Endothelial cell of umbilical vein (primary cell): ENCODE measurements at regions not wholly inside any gene's neighbourhood (a gene's known extent, or its start where the extent isn't known, plus 50 kb on each side); places are given as distances from the start of the nearest gene placed in this dataset.

Source experiments
- BruUV-seq: library from RNA; stranded (reverse); fragments of 400-500 nt; replicated peaks from 2 replicates; lab custom pipeline; 2021; lab: Mats Ljungman, UMichigan
- CTCF ChIA-PET: fragments of 300-600, 350-600 bp; sonication (Branson Sonifier 250); formaldehyde crosslinking; loops from one replicate; lab custom pipeline; 2021; ENCODE audit warnings: antibody characterized with exemption, inconsistent platforms; lab: Charles Lee
- POLR2A ChIA-PET: fragments of 300-600, 350-600 bp; sonication (Branson Sonifier 250); formaldehyde crosslinking; loops from one replicate; lab custom pipeline; 2021; ENCODE audit warnings: antibody characterized with exemption, inconsistent platforms; lab: Charles Lee
- DNase-seq: peaks from one replicate; pipeline ENCODE4 v3.0.0-alpha.2; 2011; ENCODE audit warnings: low read depth, low spot score
- FAIRE-seq: peaks from 2 replicates; lab custom pipeline; 2011; peaks lifted over from hg19 to GRCh38; lab: Jason Lieb, UNC
- H2AFZ ChIP-seq: 2 replicates; pipeline ENCODE4 v1.6.0; 2012; ENCODE audit warnings: low read depth, low read length, control low read depth, inconsistent platforms
- H3K27ac ChIP-seq: 2 replicates; pipeline ENCODE4 v1.5.1; 2011; ENCODE audit warnings: low read depth, mild to moderate bottlenecking, control low read depth, low read length, moderate library complexity; ENCODE audit not compliant: insufficient read depth
- H3K27me3 ChIP-seq, 2 experiments: 2 replicates each; pipeline versions ENCODE4 v1.6.0 to v1.6.1; 2011; ENCODE audit warnings: low read length in 2 of 2, mixed read lengths in 1 of 2; ENCODE audit not compliant: control insufficient read depth in 2 of 2, insufficient read depth in 2 of 2
- H3K36me3 ChIP-seq, 2 experiments: 2 replicates in 1 of 2; 3 replicates in 1 of 2; pipeline ENCODE4 v1.5.1; 2011; ENCODE audit warnings: low read length in 2 of 2, mild to moderate bottlenecking in 1 of 2, moderate library complexity in 1 of 2; ENCODE audit not compliant: control insufficient read depth in 2 of 2, insufficient read depth in 2 of 2; ENCODE audit errors: extremely low read depth in 1 of 2
- H3K4me1 ChIP-seq: 3 replicates; pipeline ENCODE4 v1.5.1; 2011; ENCODE audit warnings: mild to moderate bottlenecking, low read length; ENCODE audit not compliant: control insufficient read depth, insufficient read depth; ENCODE audit errors: extremely low read depth
- H3K4me2 ChIP-seq: 2 replicates; pipeline ENCODE4 v1.6.1; 2011; ENCODE audit warnings: low read length, control low read depth, mixed read lengths; ENCODE audit not compliant: insufficient read depth
- H3K4me3 ChIP-seq, 3 experiments: fragments of 200-600 bp in 1 of 3; sonication (generic), shearing (Covaris generic) in 1 of 3; replicated peaks in 1 of 3; 2 replicates each; pipeline ENCODE4 v1.5.1; 2011 to 2016; ENCODE audit warnings: control low read depth in 3 of 3, low read length in 3 of 3, mild to moderate bottlenecking in 2 of 3, inconsistent platforms in 1 of 3, low read depth in 1 of 3, moderate library complexity in 1 of 3; ENCODE audit not compliant: insufficient read depth in 1 of 3
- H3K79me2 ChIP-seq: 2 replicates; pipeline ENCODE4 v1.6.0; 2012; ENCODE audit warnings: low read length, inconsistent platforms; ENCODE audit not compliant: control insufficient read depth, insufficient read depth
- H3K9ac ChIP-seq: replicated peaks from 2 replicates; pipeline ENCODE3; 2011; ENCODE audit warnings: low read length, control low read depth; ENCODE audit not compliant: insufficient read depth; ENCODE audit errors: extremely low read depth
- H3K9me1 ChIP-seq: replicated peaks from 3 replicates; pipeline ENCODE4 v1.6.0; 2011; ENCODE audit warnings: mild to moderate bottlenecking, low read length; ENCODE audit not compliant: control insufficient read depth, insufficient read depth; ENCODE audit errors: extremely low read depth
- H3K9me3 ChIP-seq: replicated peaks from 2 replicates; pipeline ENCODE4 v1.5.1; 2012; ENCODE audit warnings: low read length, inconsistent platforms; ENCODE audit not compliant: control insufficient read depth, insufficient read depth
- H4K20me1 ChIP-seq: replicated peaks from 2 replicates; pipeline ENCODE3; 2011; ENCODE audit warnings: mild to moderate bottlenecking, low read length; ENCODE audit not compliant: control insufficient read depth, insufficient read depth; ENCODE audit errors: extremely low read depth
- CTCF ChIP-seq, 2 donors: IDR thresholded peaks; 1 replicate in 1 of 2; 2 replicates in 1 of 2; pipeline ENCODE4 v1.5.1; 2011; ENCODE audit warnings: low read length in 2 of 2, mild to moderate bottlenecking in 2 of 2, moderate library complexity in 2 of 2, control low read depth in 1 of 2, inconsistent platforms in 1 of 2, low read depth in 1 of 2; ENCODE audit not compliant: insufficient read depth in 1 of 2; ENCODE audit errors: extremely low read depth in 1 of 2
- EZH2 ChIP-seq: IDR thresholded peaks from 2 replicates; pipeline ENCODE4 v1.6.1; 2012; ENCODE audit warnings: borderline replicate concordance, low read depth, mild to moderate bottlenecking, moderate library complexity, low read length, inconsistent platforms; ENCODE audit not compliant: severe bottlenecking
- FOS ChIP-seq: IDR thresholded peaks from 2 replicates; pipeline ENCODE4 v1.6.1; 2011; ENCODE audit warnings: mild to moderate bottlenecking, low read length, moderate library complexity, borderline replicate concordance; ENCODE audit not compliant: insufficient read depth
- GATA2 ChIP-seq: IDR thresholded peaks from 2 replicates; pipeline ENCODE4 v1.7.0; 2011; ENCODE audit warnings: low read depth, mild to moderate bottlenecking, moderate library complexity, mixed read lengths, low read length; ENCODE audit not compliant: insufficient read length, insufficient read depth
- JUN ChIP-seq: IDR thresholded peaks from 2 replicates; pipeline ENCODE4 v1.6.1; 2011; ENCODE audit warnings: borderline replicate concordance, low read depth; ENCODE audit not compliant: insufficient read length, insufficient read depth
- MAX ChIP-seq: IDR thresholded peaks from 2 replicates; pipeline ENCODE4 v1.6.1; 2011; ENCODE audit not compliant: insufficient read depth, insufficient read length
- MYC ChIP-seq: IDR thresholded peaks from one replicate; pipeline ENCODE4 v1.6.1; 2011; ENCODE audit warnings: mild to moderate bottlenecking, low read depth, low read length
- POLR2A ChIP-seq: IDR thresholded peaks from 2 replicates; pipeline ENCODE4 v1.6.1; 2012; ENCODE audit warnings: low read depth, mild to moderate bottlenecking, control low read depth, low read length
- POLR2AphosphoS5 ChIP-seq: IDR thresholded peaks from 2 replicates; pipeline ENCODE4 v1.6.1; 2012; ENCODE audit warnings: low read depth, mild to moderate bottlenecking, control low read depth, low read length, moderate library complexity; ENCODE audit not compliant: insufficient read depth
- dilution Hi-C: fragments of 300-500 bp; cut with MboI; formaldehyde crosslinking; loops from one replicate; pipeline ENCODE4 v1.15.0; 2019; ENCODE audit warnings: low sequenced_read_pairs; ENCODE audit not compliant: extremely low pct_ligation_motif_present
- intact Hi-C: fragments of 100-400 bp; cut with micrococcal nuclease; formaldehyde crosslinking; loops from one replicate; pipeline ENCODE4 v1.10.0; 2022

- Histone ChIP-seq H2AFZ (no peak overlapping the region), H3K9ac (no peak overlapping the region), H3K36me3 (no peaks in the 10 kb centered on the region), H3K4me1 (no peaks in the 10 kb centered on the region), H3K9me1 (no peaks in the 10 kb centered on the region), H4K20me1 (no peaks in the 10 kb centered on the region), H3K9me3 (no peaks in the 10 kb centered on the region), H3K27ac (no peak overlapping the region), H3K27me3 (no peaks in the 10 kb centered on the region), H3K4me3 (no peak overlapping the region), H3K4me2 (no peak overlapping the region), H3K79me2 (no peaks in the 10 kb centered on the region)
- dilution Hi-C loops (no loop called here), intact Hi-C loops (no loop called here)
- TF ChIP-seq MYC (no peak), FOS (no peak), POLR2AphosphoS5 (no peak), JUN (no peak), CTCF (IDR thresholded peaks at IDR 0.05; ENCODE audit: extremely low read depth in 1 of 2, insufficient read depth in 1 of 2, low read depth in 1 of 2, low read length in 2 of 2) (no peak), EZH2 (no peak), POLR2A (no peak), GATA2 (no peak), MAX (no peak)
- FAIRE-seq (no peak), DNase-seq (no peak)
- CTCF ChIA-PET, result no interaction called here
- POLR2A ChIA-PET, result no interaction called here
- no TSS peak for BruUV-seq
Measured at GRCh38 chr1:188769936-188770335, 1707.7 kb downstream of the BRINP3 start.
